SK-N-SH (cell line): ENCODE measurements at regions not wholly inside any gene's neighbourhood (a gene's known extent, or its start where the extent isn't known, plus 50 kb on each side); places are given as distances from the start of the nearest gene placed in this dataset.

Experiments
- CTCF ChIA-PET: fragments of 300-600, 350-600 bp; formaldehyde crosslinking; extraction: SDS; loops from one replicate; lab custom pipeline; 2021; lab: Yijun Ruan, JAX
- POLR2A ChIA-PET: fragments of 350-600 bp; sonication (Branson Sonifier 250); formaldehyde crosslinking; extraction: SDS; loops from one replicate; lab custom pipeline; 2020; ENCODE audit warnings: antibody characterized with exemption, inconsistent platforms; lab: Yijun Ruan, JAX
- DNase-seq: peaks from one replicate; pipeline ENCODE4 v3.0.0; 2012
- H2AFZ ChIP-seq: fragments of 200-600 bp; sonication (generic); 2 replicates; pipeline ENCODE4 v1.8.1; 2016; ENCODE audit warnings: antibody characterized with exemption, mild to moderate bottlenecking, low read depth
- H3F3A ChIP-seq: fragments of 200-600 bp; sonication (generic); replicated peaks from 2 replicates; pipeline ENCODE3; 2016; ENCODE audit warnings: antibody characterized with exemption, mild to moderate bottlenecking; ENCODE audit not compliant: insufficient read depth
- H3K27ac ChIP-seq, 2 experiments: fragments of 200-500 bp in 1 of 2; fragments of 200-600 bp in 1 of 2; sonication (Bioruptor generic) in 1 of 2; sonication (generic), shearing (Covaris generic) in 1 of 2; 2 replicates each; pipeline versions ENCODE4 v1.5.1 to v1.6.1; 2014 to 2016; ENCODE audit warnings: low read depth in 2 of 2, inconsistent platforms in 1 of 2, low read length in 1 of 2, mild to moderate bottlenecking in 1 of 2, mixed read lengths in 1 of 2
- H3K27me3 ChIP-seq: fragments of 200-600 bp; sonication (generic), shearing (Covaris generic); 2 replicates; pipeline ENCODE4 v1.6.1; 2016; ENCODE audit warnings: mixed run types; ENCODE audit not compliant: insufficient read depth
- H3K36me3 ChIP-seq, 2 experiments: fragments of 200-500 bp in 1 of 2; fragments of 200-600 bp in 1 of 2; sonication (Bioruptor generic) in 1 of 2; sonication (generic) in 1 of 2; replicated peaks in 1 of 2; 2 replicates each; pipeline versions ENCODE3 to v1.5.1; 2014 to 2016; ENCODE audit warnings: low read length in 1 of 2, mild to moderate bottlenecking in 1 of 2; ENCODE audit not compliant: insufficient read depth in 2 of 2, control insufficient read depth in 1 of 2
- H3K4me1 ChIP-seq, 2 experiments: fragments of 200-500 bp in 1 of 2; fragments of 200-600 bp in 1 of 2; sonication (Bioruptor generic) in 1 of 2; sonication (generic), shearing (Covaris generic) in 1 of 2; 2 replicates each; pipeline versions ENCODE4 v1.5.1 to v1.6.1; 2014 to 2016; ENCODE audit warnings: low read depth in 1 of 2, low read length in 1 of 2, mixed run types in 1 of 2; ENCODE audit not compliant: insufficient read depth in 2 of 2, control insufficient read depth in 1 of 2
- H3K4me2 ChIP-seq: fragments of 200-600 bp; sonication (generic), shearing (Covaris generic); 2 replicates; pipeline ENCODE4 v1.6.1; 2017; ENCODE audit warnings: mixed run types
- H3K4me3 ChIP-seq, 2 experiments: fragments of 200-500 bp in 1 of 2; fragments of 200-600 bp in 1 of 2; sonication (Bioruptor generic) in 1 of 2; sonication (generic), shearing (Covaris generic) in 1 of 2; 2 replicates each; pipeline versions ENCODE4 v1.5.1 to v1.8.1; 2014 to 2016; ENCODE audit warnings: low read depth in 2 of 2, inconsistent platforms in 1 of 2, low read length in 1 of 2, mild to moderate bottlenecking in 1 of 2, mixed read lengths in 1 of 2, moderate library complexity in 1 of 2
- H3K79me2 ChIP-seq: fragments of 200-600 bp; sonication (generic); 2 replicates; pipeline ENCODE4 v1.8.1; 2017; ENCODE audit warnings: mild to moderate bottlenecking; ENCODE audit not compliant: insufficient read depth
- H3K9ac ChIP-seq: fragments of 200-600 bp; sonication (generic); 2 replicates; pipeline ENCODE4 v1.6.1; 2017; ENCODE audit warnings: mixed run types
- H3K9me2 ChIP-seq: fragments of 200-600 bp; sonication (generic); 2 replicates; pipeline ENCODE4 v1.6.1; 2017; ENCODE audit warnings: mixed run types
- H3K9me3 ChIP-seq: fragments of 200-600 bp; sonication (generic); 2 replicates; pipeline ENCODE4 v1.6.1; 2017; ENCODE audit warnings: mixed run types, mild to moderate bottlenecking, moderate library complexity
- H4K20me1 ChIP-seq: fragments of 200-600 bp; sonication (generic); 2 replicates; pipeline ENCODE4 v1.6.1; 2017; ENCODE audit warnings: mild to moderate bottlenecking, mixed run types; ENCODE audit not compliant: insufficient read depth
- CHD2 ChIP-seq: fragments of 150-350 bp; IDR thresholded peaks from 2 replicates; pipeline ENCODE4 v1.6.1; 2018; ENCODE audit warnings: low read length; ENCODE audit not compliant: partially characterized antibody
- EP300 ChIP-seq, 2 experiments: IDR thresholded peaks; 2 replicates each; pipeline versions ENCODE4 v1.4.0 to v1.6.1; 2012; ENCODE audit warnings: borderline replicate concordance in 1 of 2, low read depth in 1 of 2, low read length in 1 of 2
- EZH2phosphoT487 ChIP-seq: fragments of 200-600 bp; sonication (generic); IDR thresholded peaks from 2 replicates; pipeline ENCODE4 v1.6.1; 2017; ENCODE audit warnings: low read depth, mixed run types, mild to moderate bottlenecking, antibody characterized with exemption, moderate library complexity, borderline replicate concordance
- FOXJ3 ChIP-seq: sonication (generic); formaldehyde crosslinking; IDR thresholded peaks from 2 replicates; pipeline ENCODE4 v1.5.1; 2020; ENCODE audit warnings: mild to moderate bottlenecking, missing genetic modification reagents
- GATA2 ChIP-seq: sonication (generic); formaldehyde crosslinking; IDR thresholded peaks from 2 replicates; pipeline ENCODE4 v1.5.0; 2020; ENCODE audit warnings: mild to moderate bottlenecking, missing genetic modification reagents
- MEF2A ChIP-seq: IDR thresholded peaks from 2 replicates; pipeline ENCODE4 v1.4.0; 2012; ENCODE audit warnings: low read depth, borderline replicate concordance
- MXI1 ChIP-seq: IDR thresholded peaks from 2 replicates; pipeline ENCODE4 v1.6.1; 2012; ENCODE audit warnings: mild to moderate bottlenecking, low read depth, low read length, improper control_type of control experiment
- NRF1 ChIP-seq: IDR thresholded peaks from 2 replicates; pipeline ENCODE4 v1.6.1; 2012; ENCODE audit warnings: low read depth, mild to moderate bottlenecking, low read length
- POLR2AphosphoS5 ChIP-seq: IDR thresholded peaks from 2 replicates; pipeline ENCODE4 v1.6.1; 2012; ENCODE audit warnings: low read depth, low read length
- RAD21 ChIP-seq: IDR thresholded peaks from 2 replicates; pipeline ENCODE4 v1.6.1; 2012; ENCODE audit warnings: mild to moderate bottlenecking, low read length
- RCOR1 ChIP-seq: fragments of 150-350 bp; IDR thresholded peaks from 2 replicates; pipeline ENCODE4 v1.6.1; 2017; ENCODE audit warnings: antibody characterized with exemption, low read length
- TCF12 ChIP-seq: IDR thresholded peaks from 2 replicates; pipeline ENCODE4 v1.4.0; 2012
- WGBS: methylation state at CpG from one replicate; pipeline ENCODE4 v1.1.6; 2017; ENCODE audit warnings: low lambda C conversion rate; 5-methylcytosine and 5-hydroxymethylcytosine counted together
- small RNA-seq, 7 experiments: library from RNA; depleted of rRNA; stranded (forward); fragments of <200 nt; gene quantifications; one replicate each; pipeline ENCODE3, GENCODE V24; 2012
- TF ChIP-seq, protein P1 (sequence below): IDR thresholded peaks from 2 replicates; pipeline ENCODE4 v1.4.0; 2012; ENCODE audit warnings: low read depth, borderline replicate concordance

DNA sequence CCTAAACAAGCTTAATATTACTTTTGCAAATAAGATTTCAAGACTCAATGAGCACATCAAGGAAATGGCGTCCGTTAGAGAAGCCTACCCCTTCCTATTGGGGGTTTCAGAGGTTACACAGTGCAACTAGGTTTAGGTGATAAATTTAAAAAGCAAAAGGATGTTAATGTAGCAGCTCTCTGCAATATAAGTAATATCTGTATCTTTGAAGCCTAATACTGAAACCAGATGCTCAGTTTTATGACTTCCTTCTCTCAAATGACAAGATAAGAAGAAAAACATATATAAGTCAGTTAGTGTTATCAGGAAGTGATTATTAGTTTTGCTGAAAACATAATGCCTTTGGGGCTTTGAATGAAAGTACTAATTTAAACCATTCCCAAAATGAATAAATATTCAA lies 54.3 kb upstream of the MED13 start:
- H3K9me3 ChIP-seq, result no peaks in the 10 kb centered on the region
- POLR2A ChIA-PET, result no interaction called here
- H2AFZ ChIP-seq, result no peak overlapping the region
- no peak overlapping the region for H3K4me3 ChIP-seq
- peak; percentile 63 for DNase-seq
- no peak for TF ChIP-seq EZH2phosphoT487
- peak in 1 of 2 experiments; percentile 98; a peak in 2 of 4 replicates for TF ChIP-seq EP300 (IDR thresholded peaks at IDR 0.05; ENCODE audit: borderline replicate concordance in 1 of 2, low read depth in 1 of 2, low read length in 1 of 2)
- peak; percentile 73 for TF ChIP-seq FOXJ3
- peak; percentile 83 for TF ChIP-seq CHD2
- TF ChIP-seq MEF2A, result no peak
- TF ChIP-seq MXI1, result peak; percentile 18; the same call in 1 of the 2 replicates
- TF ChIP-seq TCF12, result peak; percentile 44
- TF ChIP-seq POLR2AphosphoS5, result no peak; the same call in 1 of the 2 replicates
- no peak for TF ChIP-seq NRF1
- peak; percentile 94 for TF ChIP-seq GATA2 (CRISPR knock-in tag)
- TF ChIP-seq, protein P1, sequence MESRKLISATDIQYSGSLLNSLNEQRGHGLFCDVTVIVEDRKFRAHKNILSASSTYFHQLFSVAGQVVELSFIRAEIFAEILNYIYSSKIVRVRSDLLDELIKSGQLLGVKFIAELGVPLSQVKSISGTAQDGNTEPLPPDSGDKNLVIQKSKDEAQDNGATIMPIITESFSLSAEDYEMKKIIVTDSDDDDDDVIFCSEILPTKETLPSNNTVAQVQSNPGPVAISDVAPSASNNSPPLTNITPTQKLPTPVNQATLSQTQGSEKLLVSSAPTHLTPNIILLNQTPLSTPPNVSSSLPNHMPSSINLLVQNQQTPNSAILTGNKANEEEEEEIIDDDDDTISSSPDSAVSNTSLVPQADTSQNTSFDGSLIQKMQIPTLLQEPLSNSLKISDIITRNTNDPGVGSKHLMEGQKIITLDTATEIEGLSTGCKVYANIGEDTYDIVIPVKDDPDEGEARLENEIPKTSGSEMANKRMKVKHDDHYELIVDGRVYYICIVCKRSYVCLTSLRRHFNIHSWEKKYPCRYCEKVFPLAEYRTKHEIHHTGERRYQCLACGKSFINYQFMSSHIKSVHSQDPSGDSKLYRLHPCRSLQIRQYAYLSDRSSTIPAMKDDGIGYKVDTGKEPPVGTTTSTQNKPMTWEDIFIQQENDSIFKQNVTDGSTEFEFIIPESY, result no peak
- TF ChIP-seq RCOR1, result peak; percentile 93
- TF ChIP-seq RAD21, result 0 out of 2 replicates have a peak, but pooled peaks have one; percentile 19
- 67% methylated on average over 2 of the region's 2 CpGs for WGBS
- peaks cover 4% of the 10 kb centered on the region; the same call in 1 of the 2 replicates for H3K27me3 ChIP-seq
- H3K9me2 ChIP-seq, result no peaks in the 10 kb centered on the region
- no peak overlapping the region for H3K4me2 ChIP-seq
- H3K36me3 ChIP-seq, result no peaks in the 10 kb centered on the region
- H4K20me1 ChIP-seq, result no peaks in the 10 kb centered on the region
- H3K79me2 ChIP-seq, result no peaks in the 10 kb centered on the region
- peaks cover 4% of the 10 kb centered on the region for H3F3A ChIP-seq
- CTCF ChIA-PET, result interaction anchor here (1.8 kb wide), 1 partner anchor 9 kb away, joined by 17 read pairs; no protein-coding TSS in a partner anchor
- peaks cover 0 to 15% of the 10 kb centered on the region in 2 experiments; a peak in 2 of 4 replicates for H3K4me1 ChIP-seq
- H3K27ac ChIP-seq, result no peak overlapping the region
- H3K9ac ChIP-seq, result no peak overlapping the region

Small RNAs in the stretch of these regions (small RNA-seq; reads per million reads assigned to genes)
- 0 reads per million in 7 experiments for gene RF00019
